ENCODE measurements at regions not wholly inside any gene's neighbourhood (a gene's known extent, or its start where the extent isn't known, plus 50 kb on each side); places are given as distances from the start of the nearest gene placed in this dataset.
A peak's percentile ranks its signal among the peaks of the same experiment; 100 is the strongest.

DNA sequence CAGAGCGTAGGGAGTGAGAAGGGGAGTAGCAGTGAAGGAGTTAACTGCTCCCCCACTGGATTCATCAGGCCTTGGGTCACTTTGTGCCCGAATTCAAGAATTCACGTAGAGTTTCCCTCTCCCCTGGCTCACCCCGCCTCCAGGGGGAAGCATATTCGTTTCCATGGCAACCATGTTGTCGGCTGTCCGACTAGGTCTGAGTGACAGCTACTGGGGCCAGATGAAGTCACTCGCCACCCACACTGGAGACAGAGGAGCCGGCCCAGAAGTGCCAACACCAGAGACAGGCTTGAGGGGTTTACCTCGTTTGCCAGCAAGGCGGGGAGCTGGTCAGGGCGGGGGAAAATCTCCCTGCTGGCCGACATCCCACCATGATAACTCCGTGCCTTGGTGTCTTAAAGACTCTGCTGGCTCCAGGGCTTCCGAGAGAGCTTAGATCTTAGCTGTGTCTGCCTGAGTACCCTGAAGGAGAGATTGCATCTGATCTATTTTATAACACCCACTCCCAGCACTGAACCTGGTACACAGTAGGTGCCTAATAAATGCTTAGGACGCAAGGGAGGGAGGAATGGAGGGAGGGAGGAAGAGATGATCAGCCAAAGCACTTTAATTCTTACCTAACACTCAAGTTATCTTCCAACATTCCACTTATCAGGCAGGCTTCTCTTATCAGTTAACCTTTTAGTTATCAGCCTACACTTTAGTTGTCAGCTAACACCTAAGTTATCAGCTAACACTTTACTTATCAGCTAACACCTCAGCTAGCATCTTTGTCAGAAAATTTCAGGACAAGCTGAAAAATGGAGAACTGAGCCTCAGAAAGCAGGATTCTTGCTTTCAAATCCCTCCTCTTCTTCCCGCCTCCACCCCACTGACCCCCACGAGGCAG lies 57.2 kb upstream of the ZNRF4 start:
- Histone ChIP-seq H3K36me3 (ENCODE audit: insufficient read depth, low read length, poor library complexity, severe bottlenecking) (no peaks in the 10 kb centered on the region), H3K4me3 (ENCODE audit: low read depth, low read length, poor library complexity, severe bottlenecking) (no peak overlapping the region), H3K27me3 (replicated peaks; ENCODE audit: insufficient read depth, low read depth, low read length, poor library complexity) (peaks cover 49% of the 10 kb centered on the region), H3K9me3 (ENCODE audit: low read depth, low read length, poor library complexity, severe bottlenecking) (no peaks in the 10 kb centered on the region), H3K27ac (ENCODE audit: low read depth, low read length, poor library complexity, severe bottlenecking) (no peak overlapping the region), H3K4me1 (ENCODE audit: insufficient read depth, low read length, poor library complexity, severe bottlenecking) (no peaks in the 10 kb centered on the region)
- POLR2A ChIA-PET (ENCODE audit: low non-redundant PET) = interaction anchor here (0.6 kb wide), 1 partner anchor 602 kb away, joined by 3 read pairs; no protein-coding TSS in a partner anchor
- TF ChIP-seq EZH2 (IDR thresholded peaks at IDR 0.05; ENCODE audit: borderline replicate concordance, low read depth, low read length, poor library complexity, severe bottlenecking) = no peak
- TF ChIP-seq, protein P1, sequence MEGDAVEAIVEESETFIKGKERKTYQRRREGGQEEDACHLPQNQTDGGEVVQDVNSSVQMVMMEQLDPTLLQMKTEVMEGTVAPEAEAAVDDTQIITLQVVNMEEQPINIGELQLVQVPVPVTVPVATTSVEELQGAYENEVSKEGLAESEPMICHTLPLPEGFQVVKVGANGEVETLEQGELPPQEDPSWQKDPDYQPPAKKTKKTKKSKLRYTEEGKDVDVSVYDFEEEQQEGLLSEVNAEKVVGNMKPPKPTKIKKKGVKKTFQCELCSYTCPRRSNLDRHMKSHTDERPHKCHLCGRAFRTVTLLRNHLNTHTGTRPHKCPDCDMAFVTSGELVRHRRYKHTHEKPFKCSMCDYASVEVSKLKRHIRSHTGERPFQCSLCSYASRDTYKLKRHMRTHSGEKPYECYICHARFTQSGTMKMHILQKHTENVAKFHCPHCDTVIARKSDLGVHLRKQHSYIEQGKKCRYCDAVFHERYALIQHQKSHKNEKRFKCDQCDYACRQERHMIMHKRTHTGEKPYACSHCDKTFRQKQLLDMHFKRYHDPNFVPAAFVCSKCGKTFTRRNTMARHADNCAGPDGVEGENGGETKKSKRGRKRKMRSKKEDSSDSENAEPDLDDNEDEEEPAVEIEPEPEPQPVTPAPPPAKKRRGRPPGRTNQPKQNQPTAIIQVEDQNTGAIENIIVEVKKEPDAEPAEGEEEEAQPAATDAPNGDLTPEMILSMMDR (conservative IDR thresholded peaks at IDR 0.05; ENCODE audit: low read depth, low read length) = no peak
- DNase-seq (ENCODE audit: low spot score) = peak; percentile 49
- CTCF ChIA-PET = no interaction called here
- no TSS peak for BruUV-seq (replicated peaks)
- intact Hi-C loops (cut with micrococcal nuclease; ENCODE audit: unreplicated experiment) = no loop called here

DNA sequence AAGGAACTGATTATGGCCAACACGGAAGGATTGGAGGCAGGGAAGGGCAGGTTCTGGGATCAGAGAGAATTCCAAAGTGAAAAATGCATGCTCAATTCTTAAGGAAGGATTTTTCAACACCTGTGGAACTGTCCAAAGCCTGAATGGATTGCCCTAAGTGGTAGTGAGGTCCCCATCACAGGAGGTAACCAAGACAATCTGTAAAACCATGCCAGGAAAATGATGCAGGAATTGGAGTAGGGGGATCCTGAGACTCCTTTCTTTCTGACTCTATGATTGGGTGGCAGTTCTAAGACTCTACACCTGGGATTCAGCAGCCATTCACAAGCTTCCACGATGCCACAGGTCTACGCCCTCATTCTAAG lies 56.5 kb upstream of the ZNRF4 start:
- Histone ChIP-seq H3K36me3 (ENCODE audit: insufficient read depth, low read length, poor library complexity, severe bottlenecking) (no peaks in the 10 kb centered on the region), H3K27me3 (replicated peaks; ENCODE audit: insufficient read depth, low read depth, low read length, poor library complexity) (peaks cover 44% of the 10 kb centered on the region), H3K9me3 (ENCODE audit: low read depth, low read length, poor library complexity, severe bottlenecking) (no peaks in the 10 kb centered on the region), H3K4me3 (ENCODE audit: low read depth, low read length, poor library complexity, severe bottlenecking) (no peak overlapping the region), H3K4me1 (ENCODE audit: insufficient read depth, low read length, poor library complexity, severe bottlenecking) (no peaks in the 10 kb centered on the region), H3K27ac (ENCODE audit: low read depth, low read length, poor library complexity, severe bottlenecking) (no peak overlapping the region)
- TF ChIP-seq, protein P1 (conservative IDR thresholded peaks at IDR 0.05; ENCODE audit: low read depth, low read length) = no peak
- no peak for TF ChIP-seq EZH2 (IDR thresholded peaks at IDR 0.05; ENCODE audit: borderline replicate concordance, low read depth, low read length, poor library complexity, severe bottlenecking)
- no TSS peak for BruUV-seq (replicated peaks)
- intact Hi-C loops (cut with micrococcal nuclease; ENCODE audit: unreplicated experiment) = no loop called here
- DNase-seq (ENCODE audit: low spot score) = no peak
- POLR2A ChIA-PET (ENCODE audit: low non-redundant PET) = no interaction called here
- CTCF ChIA-PET = no interaction called here

DNA sequence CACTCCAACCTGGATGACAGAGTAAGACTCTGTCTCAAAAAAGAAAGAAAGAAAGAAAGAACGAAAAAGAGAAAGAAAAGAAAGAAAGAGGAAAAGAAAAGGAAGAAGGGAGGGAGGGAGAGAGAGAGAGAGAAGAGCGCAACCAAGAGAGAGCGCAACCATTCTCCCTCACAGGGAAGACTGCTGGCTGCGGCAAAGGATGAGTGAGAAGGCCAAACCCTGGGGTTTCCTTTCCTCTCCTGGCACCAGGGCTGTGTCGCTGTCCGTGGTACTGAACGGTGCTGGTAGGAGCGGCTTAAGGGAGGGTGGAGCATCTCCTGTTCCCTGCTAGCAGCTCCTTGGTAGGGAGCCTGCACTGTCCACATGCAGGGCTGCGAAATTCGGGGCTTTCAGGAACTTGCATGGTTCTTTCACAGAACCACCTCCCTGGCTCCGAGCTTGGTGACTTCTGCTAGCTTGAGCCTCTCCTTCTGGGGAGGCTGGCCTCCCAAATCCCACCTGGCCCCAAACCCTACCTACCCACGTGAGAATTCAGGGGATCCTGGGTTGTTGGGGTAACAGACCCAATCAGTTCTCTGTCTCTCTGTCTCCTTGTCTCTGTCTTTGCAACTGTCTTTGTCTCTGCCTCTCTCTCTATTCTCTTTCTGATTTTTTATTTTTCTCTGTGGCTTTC lies 51.1 kb upstream of the ZNRF4 start:
- BruUV-seq (replicated peaks) = no TSS peak
- POLR2A ChIA-PET (ENCODE audit: low non-redundant PET) = no interaction called here
- intact Hi-C loops (cut with micrococcal nuclease; ENCODE audit: unreplicated experiment) = no loop called here
- TF ChIP-seq, protein P1 (conservative IDR thresholded peaks at IDR 0.05; ENCODE audit: low read depth, low read length) = no peak
- no peak for TF ChIP-seq EZH2 (IDR thresholded peaks at IDR 0.05; ENCODE audit: borderline replicate concordance, low read depth, low read length, poor library complexity, severe bottlenecking)
- CTCF ChIA-PET = no interaction called here
- Histone ChIP-seq H3K4me3 (ENCODE audit: low read depth, low read length, poor library complexity, severe bottlenecking) (no peak overlapping the region), H3K4me1 (ENCODE audit: insufficient read depth, low read length, poor library complexity, severe bottlenecking) (no peaks in the 10 kb centered on the region), H3K9me3 (ENCODE audit: low read depth, low read length, poor library complexity, severe bottlenecking) (no peaks in the 10 kb centered on the region), H3K36me3 (ENCODE audit: insufficient read depth, low read length, poor library complexity, severe bottlenecking) (no peaks in the 10 kb centered on the region), H3K27me3 (replicated peaks; ENCODE audit: insufficient read depth, low read depth, low read length, poor library complexity) (peaks cover 4% of the 10 kb centered on the region), H3K27ac (ENCODE audit: low read depth, low read length, poor library complexity, severe bottlenecking) (no peak overlapping the region)
- DNase-seq (ENCODE audit: low spot score) = peak; percentile 93
